PC-3 (cell line): ENCODE measurements at regions not wholly inside any gene's neighbourhood (a gene's known extent, or its start where the extent isn't known, plus 50 kb on each side); places are given as distances from the start of the nearest gene placed in this dataset.

Source experiments
- ATAC-seq: fragments of 200-7000 bp; cut with Tn5 transposase; 2 replicates; pipeline ENCODE4 v1.9.1; 2020; ENCODE audit warnings: mild to moderate bottlenecking, moderate library complexity
- BruUV-seq: library from RNA; stranded (reverse); fragments of 400-500 nt; replicated peaks from 2 replicates; lab custom pipeline; 2021; lab: Mats Ljungman, UMichigan
- CTCF ChIA-PET: fragments of 300-600 bp; sonication (Branson Sonifier 250); formaldehyde crosslinking; loops from one replicate; lab custom pipeline; 2022; ENCODE audit warnings: antibody characterized with exemption; lab: Charles Lee
- POLR2A ChIA-PET: fragments of 300-600 bp; sonication (Branson Sonifier 250); formaldehyde crosslinking; loops from one replicate; lab custom pipeline; 2022; ENCODE audit warnings: antibody characterized with exemption; ENCODE audit not compliant: unreplicated experiment; lab: Charles Lee
- DNase-seq: peaks from one replicate; pipeline ENCODE4 v3.0.0-alpha.2; 2015
- H2AFZ ChIP-seq: fragments of 300-600 bp; sonication (generic); 2 replicates; pipeline ENCODE4 v1.6.0; 2016; ENCODE audit warnings: antibody characterized with exemption, low read length
- H3F3A ChIP-seq: fragments of 300-600 bp; sonication (generic); one replicate; pipeline ENCODE4 v1.6.0; 2017; ENCODE audit warnings: antibody characterized with exemption, low read length, control low read depth, mild to moderate bottlenecking; ENCODE audit not compliant: unreplicated experiment
- H3K27ac ChIP-seq: fragments of 300-600 bp; sonication (generic); 2 replicates; pipeline ENCODE4 v1.5.1; 2016; ENCODE audit warnings: mild to moderate bottlenecking, low read length
- H3K27me3 ChIP-seq: fragments of 300-600 bp; sonication (generic); 2 replicates; pipeline ENCODE4 v1.6.1; 2016; ENCODE audit warnings: low read length, mixed read lengths
- H3K36me3 ChIP-seq: fragments of 300-600 bp; sonication (generic); 2 replicates; pipeline ENCODE4 v1.6.1; 2016; ENCODE audit warnings: low read depth, mixed run types, low read length, mixed read lengths
- H3K4me1 ChIP-seq: fragments of 300-600 bp; sonication (generic); 2 replicates; pipeline ENCODE4 v1.5.1; 2016; ENCODE audit warnings: low read length; ENCODE audit not compliant: insufficient read depth
- H3K4me2 ChIP-seq: fragments of 300-600 bp; sonication (generic); 2 replicates; pipeline ENCODE4 v1.6.0; 2016; ENCODE audit warnings: low read length
- H3K4me3 ChIP-seq: fragments of 300-600 bp; sonication (generic); 2 replicates; pipeline ENCODE4 v1.5.1; 2016; ENCODE audit warnings: mild to moderate bottlenecking, low read length, mixed read lengths
- H3K79me2 ChIP-seq: fragments of 300-600 bp; sonication (generic); 2 replicates; pipeline ENCODE4 v1.6.1; 2017; ENCODE audit warnings: low read length, mixed read lengths
- H3K9ac ChIP-seq: fragments of 300-600 bp; sonication (generic); 2 replicates; pipeline ENCODE4 v1.6.0; 2016; ENCODE audit warnings: mild to moderate bottlenecking, low read length
- H3K9me2 ChIP-seq: fragments of 300-600 bp; sonication (generic); replicated peaks from 2 replicates; pipeline ENCODE4 v1.6.1; 2016; ENCODE audit warnings: mixed run types, low read length, mixed read lengths
- H3K9me3 ChIP-seq: fragments of 300-600 bp; sonication (generic); 2 replicates; pipeline ENCODE4 v1.6.1; 2016; ENCODE audit warnings: low read length, mixed read lengths
- H4K20me1 ChIP-seq: fragments of 300-600 bp; sonication (generic); 2 replicates; pipeline ENCODE4 v1.6.1; 2016; ENCODE audit warnings: low read length, mixed read lengths
- EZH2 ChIP-seq: fragments of 300-600 bp; sonication (generic); IDR thresholded peaks from one replicate; pipeline ENCODE4 v1.6.1; 2017; ENCODE audit warnings: antibody characterized with exemption, mild to moderate bottlenecking, low read length; ENCODE audit not compliant: unreplicated experiment
- EZH2phosphoT487 ChIP-seq: fragments of 300-600 bp; sonication (generic); IDR thresholded peaks from 2 replicates; pipeline ENCODE4 v1.6.1; 2018; ENCODE audit warnings: mild to moderate bottlenecking, antibody characterized with exemption, low read length, borderline replicate concordance
- intact Hi-C: fragments of 100-400 bp; cut with micrococcal nuclease; formaldehyde crosslinking; loops from 2 replicates; pipeline ENCODE4 v1.9.0; 2023
- TF ChIP-seq, protein P1 (sequence below): fragments of 300-600 bp; sonication (generic); conservative IDR thresholded peaks from 2 replicates; pipeline ENCODE4 v1.5.1; 2017; ENCODE audit warnings: antibody characterized with exemption, low read depth, mild to moderate bottlenecking, low read length

DNA sequence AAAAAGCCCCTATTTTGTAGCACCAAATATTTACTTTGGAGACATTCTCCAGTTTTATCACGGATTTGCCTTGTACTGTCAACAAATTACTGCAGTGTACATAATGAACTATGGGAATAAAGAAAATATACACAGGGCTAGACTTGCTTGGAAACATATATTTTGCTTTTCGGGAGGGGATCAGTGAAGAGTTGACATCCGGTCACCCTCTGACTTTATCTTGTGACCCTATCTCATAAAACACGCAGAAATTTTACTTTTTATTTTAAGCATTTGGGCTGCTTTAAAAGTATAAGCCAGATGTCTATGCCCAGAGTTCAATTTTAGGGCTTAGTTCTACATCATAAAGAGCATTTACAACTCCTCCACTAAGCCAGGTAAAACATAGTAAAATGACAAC is 630.7 kb downstream of the TOX3 start:
- H3K4me1 ChIP-seq: no peaks in the 10 kb centered on the region
- no peaks in the 10 kb centered on the region for H4K20me1 ChIP-seq
- H3F3A ChIP-seq: no peaks in the 10 kb centered on the region
- no peak overlapping the region for H3K4me2 ChIP-seq
- no peaks in the 10 kb centered on the region for H3K9me2 ChIP-seq
- no peak overlapping the region for H3K9ac ChIP-seq
- H3K27me3 ChIP-seq: no peaks in the 10 kb centered on the region
- H2AFZ ChIP-seq: no peak overlapping the region
- no peaks in the 10 kb centered on the region for H3K36me3 ChIP-seq
- intact Hi-C loops: no loop called here
- no peaks in the 10 kb centered on the region for H3K79me2 ChIP-seq
- ATAC-seq: no peak
- no peak for TF ChIP-seq EZH2
- no peak for TF ChIP-seq EZH2phosphoT487
- TF ChIP-seq, protein P1, sequence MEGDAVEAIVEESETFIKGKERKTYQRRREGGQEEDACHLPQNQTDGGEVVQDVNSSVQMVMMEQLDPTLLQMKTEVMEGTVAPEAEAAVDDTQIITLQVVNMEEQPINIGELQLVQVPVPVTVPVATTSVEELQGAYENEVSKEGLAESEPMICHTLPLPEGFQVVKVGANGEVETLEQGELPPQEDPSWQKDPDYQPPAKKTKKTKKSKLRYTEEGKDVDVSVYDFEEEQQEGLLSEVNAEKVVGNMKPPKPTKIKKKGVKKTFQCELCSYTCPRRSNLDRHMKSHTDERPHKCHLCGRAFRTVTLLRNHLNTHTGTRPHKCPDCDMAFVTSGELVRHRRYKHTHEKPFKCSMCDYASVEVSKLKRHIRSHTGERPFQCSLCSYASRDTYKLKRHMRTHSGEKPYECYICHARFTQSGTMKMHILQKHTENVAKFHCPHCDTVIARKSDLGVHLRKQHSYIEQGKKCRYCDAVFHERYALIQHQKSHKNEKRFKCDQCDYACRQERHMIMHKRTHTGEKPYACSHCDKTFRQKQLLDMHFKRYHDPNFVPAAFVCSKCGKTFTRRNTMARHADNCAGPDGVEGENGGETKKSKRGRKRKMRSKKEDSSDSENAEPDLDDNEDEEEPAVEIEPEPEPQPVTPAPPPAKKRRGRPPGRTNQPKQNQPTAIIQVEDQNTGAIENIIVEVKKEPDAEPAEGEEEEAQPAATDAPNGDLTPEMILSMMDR: no peak
- BruUV-seq: no TSS peak
- no peak overlapping the region for H3K4me3 ChIP-seq
- POLR2A ChIA-PET: no interaction called here
- H3K27ac ChIP-seq: no peak overlapping the region
- CTCF ChIA-PET: no interaction called here
- no peak for DNase-seq
- H3K9me3 ChIP-seq: no peaks in the 10 kb centered on the region

GRCh38 chr16:51907680-51908079 is 639.3 kb downstream of the TOX3 start:
- TF ChIP-seq, protein P1: no peak
- TF ChIP-seq EZH2phosphoT487 (no peak), EZH2 (no peak)
- no peak for ATAC-seq
- H3F3A ChIP-seq: no peaks in the 10 kb centered on the region
- H3K79me2 ChIP-seq: no peaks in the 10 kb centered on the region
- no peak overlapping the region for H3K27ac ChIP-seq
- no peaks in the 10 kb centered on the region for H3K27me3 ChIP-seq
- no peak overlapping the region for H3K4me2 ChIP-seq
- no peaks in the 10 kb centered on the region for H3K9me3 ChIP-seq
- no peak overlapping the region for H3K9ac ChIP-seq
- H3K9me2 ChIP-seq: no peaks in the 10 kb centered on the region
- CTCF ChIA-PET: no interaction called here
- no peak overlapping the region for H2AFZ ChIP-seq
- intact Hi-C loops: no loop called here
- DNase-seq: no peak
- H4K20me1 ChIP-seq: no peaks in the 10 kb centered on the region
- no peaks in the 10 kb centered on the region for H3K4me1 ChIP-seq
- POLR2A ChIA-PET: no interaction called here
- no TSS peak for BruUV-seq
- H3K4me3 ChIP-seq: no peak overlapping the region
- no peaks in the 10 kb centered on the region for H3K36me3 ChIP-seq

- Histone ChIP-seq H3K27ac (no peak overlapping the region), H4K20me1 (no peaks in the 10 kb centered on the region), H3K9ac (no peak overlapping the region), H2AFZ (no peak overlapping the region), H3K4me2 (no peak overlapping the region), H3K9me2 (no peaks in the 10 kb centered on the region), H3K4me3 (no peak overlapping the region), H3K27me3 (no peaks in the 10 kb centered on the region), H3K9me3 (0 out of 2 replicates have a peak, but pooled peaks cover 5% of the 10 kb centered on the region), H3K4me1 (no peaks in the 10 kb centered on the region), H3F3A (no peaks in the 10 kb centered on the region), H3K36me3 (no peaks in the 10 kb centered on the region), H3K79me2 (no peaks in the 10 kb centered on the region)
- POLR2A ChIA-PET: no interaction called here
- CTCF ChIA-PET: no interaction called here
- DNase-seq (no peak), ATAC-seq (no peak)
- no TSS peak for BruUV-seq
- TF ChIP-seq EZH2phosphoT487 (no peak), EZH2 (no peak)
- TF ChIP-seq, protein P1: no peak
- intact Hi-C loops: no loop called here
Measured at GRCh38 chr16:51900221-51900780, 646.6 kb downstream of the TOX3 start.
